NCI-H748 (cell line): ENCODE measurements at regions not wholly inside any gene's neighbourhood (a gene's known extent, or its start where the extent isn't known, plus 50 kb on each side); places are given as distances from the start of the nearest gene placed in this dataset.

Experiments used
- DNase-seq: peaks from one replicate; lab custom pipeline; 2025; ENCODE audit not compliant: unreplicated experiment; lab: John Stamatoyannopoulos, UW

DNA sequence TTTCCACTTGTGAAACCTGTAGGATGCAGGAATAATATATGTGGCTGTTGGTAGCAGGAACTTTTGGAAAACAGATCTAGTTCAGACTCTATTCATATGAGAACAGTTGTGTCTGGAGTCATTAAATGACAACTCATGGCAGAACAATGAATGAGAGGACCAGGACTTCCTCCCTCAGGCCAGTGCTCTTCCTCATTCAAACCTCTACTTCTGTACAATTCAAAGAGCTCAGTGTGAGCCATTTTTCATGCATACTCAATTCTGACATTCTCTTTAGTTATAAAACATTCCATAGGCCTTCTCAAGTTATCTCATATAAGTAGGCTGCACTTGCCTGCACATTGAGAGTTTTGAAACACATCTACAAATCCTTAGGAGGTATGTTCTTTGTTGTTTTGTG is 1526.6 kb upstream of the FLRT2 start:
- no peak for DNase-seq

DNA sequence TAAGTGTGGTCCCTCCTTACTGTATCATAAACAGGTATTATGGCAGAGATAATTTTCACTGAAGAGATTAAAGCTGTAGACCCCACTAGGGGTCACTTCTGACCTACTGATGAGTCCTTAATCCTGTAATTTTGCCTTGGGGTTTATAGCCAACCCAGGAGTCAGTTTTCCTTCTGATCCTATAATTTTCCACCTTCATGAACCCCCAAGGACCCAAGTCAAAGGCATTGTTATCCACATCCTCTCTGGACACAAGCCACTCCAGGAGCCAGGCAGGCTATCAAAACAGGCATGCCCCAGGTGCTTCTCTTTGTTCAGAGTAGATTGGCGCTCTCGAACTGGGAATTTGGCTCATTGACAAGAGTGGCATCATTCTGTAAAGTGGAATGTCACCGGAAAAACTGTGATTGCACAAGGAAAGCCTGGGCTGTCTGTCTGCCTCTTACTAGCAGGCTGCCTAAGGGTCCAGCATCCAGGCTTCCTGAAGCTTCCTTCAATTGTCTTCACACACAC is 1523.2 kb upstream of the FLRT2 start:
- DNase-seq, result peak; percentile 99

DNA sequence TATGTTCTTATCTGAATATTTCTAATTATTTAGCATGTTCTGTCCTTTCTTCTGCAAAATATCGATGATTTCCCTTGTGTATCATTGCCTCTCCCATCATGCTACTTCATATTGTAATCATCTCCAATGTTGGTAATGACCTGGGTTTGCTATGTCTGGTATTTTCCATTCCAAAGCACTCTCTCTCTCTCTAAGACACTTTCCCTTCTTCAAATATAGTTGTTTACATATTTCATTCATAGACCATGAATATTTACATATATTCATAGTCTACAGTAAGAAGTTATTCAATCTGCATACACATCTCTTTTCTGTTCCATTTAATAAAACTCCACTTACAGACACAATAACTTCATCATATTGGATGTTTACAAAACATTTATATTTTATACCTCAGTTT is 1516.5 kb upstream of the FLRT2 start:
- DNase-seq, result no peak

DNA sequence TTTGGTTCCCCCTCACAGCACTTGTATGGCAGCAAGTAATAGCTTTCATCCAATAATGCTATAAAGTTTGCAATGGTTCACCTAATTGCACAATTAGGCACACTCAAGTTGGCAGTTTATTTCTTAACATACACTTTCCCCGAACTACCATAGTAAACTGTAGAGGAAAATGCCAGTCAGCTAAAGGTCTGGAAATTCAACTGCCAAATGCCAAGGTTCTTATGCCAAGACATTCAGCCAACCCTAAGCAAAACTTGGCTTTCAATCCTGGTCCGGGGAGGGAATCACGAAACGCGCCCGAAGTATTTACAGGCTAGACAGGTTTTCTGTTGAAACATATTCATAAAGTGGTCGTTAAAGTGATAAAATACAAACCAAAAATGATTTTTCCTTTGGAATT is 1512.4 kb upstream of the FLRT2 start:
- no peak for DNase-seq

DNA sequence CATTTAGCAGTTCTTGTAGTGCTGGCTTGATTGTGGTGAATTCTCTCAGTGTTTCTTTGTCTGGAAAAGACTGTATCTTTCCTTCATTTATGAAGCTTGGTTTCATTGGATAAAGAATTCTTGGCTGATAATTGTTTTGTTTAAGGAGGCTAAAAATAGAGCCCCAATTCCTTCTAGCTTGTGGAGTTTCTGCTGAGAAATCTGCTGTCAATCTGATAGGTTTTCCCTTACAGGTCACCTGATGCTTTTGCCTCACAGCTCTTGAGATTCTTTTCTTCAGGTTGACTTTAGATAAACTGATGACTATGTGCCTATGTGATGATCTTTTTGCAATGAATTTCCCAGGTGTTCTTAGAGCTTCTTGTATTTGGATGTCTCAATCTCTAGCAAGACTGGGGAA is 1508.5 kb upstream of the FLRT2 start:
- no peak for DNase-seq

DNA sequence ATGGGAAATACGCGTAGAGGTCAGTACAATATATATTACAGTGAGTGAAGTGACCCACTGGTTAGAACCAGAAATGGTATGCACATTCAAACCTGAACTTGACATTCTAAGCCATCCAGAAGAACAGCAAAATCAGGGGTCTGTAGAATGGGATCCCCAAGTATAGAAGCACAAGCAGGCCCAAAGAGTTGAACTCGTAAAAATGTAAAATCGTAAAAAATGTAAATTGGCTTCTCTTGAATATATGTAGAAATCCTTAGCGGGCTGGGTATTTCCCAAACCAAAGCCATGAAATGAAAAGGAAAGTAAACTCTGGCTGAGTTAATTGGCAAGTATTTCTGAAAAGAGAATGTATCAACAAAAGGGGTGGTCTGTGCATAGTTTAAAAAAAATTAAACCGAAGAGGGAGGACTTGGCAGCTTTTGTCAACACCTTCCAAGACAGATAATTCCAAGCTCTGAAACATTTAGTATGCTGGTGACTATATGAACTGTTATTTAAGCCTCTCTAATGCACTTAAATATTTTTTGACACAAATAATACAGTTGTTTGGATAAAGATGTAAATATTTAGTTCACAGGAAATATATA is 1505.6 kb upstream of the FLRT2 start:
- no peak for DNase-seq

GRCh38 chr14:84025106-84026012 is 1504.6 kb upstream of the FLRT2 start:
- DNase-seq, result peak; percentile 23

DNA sequence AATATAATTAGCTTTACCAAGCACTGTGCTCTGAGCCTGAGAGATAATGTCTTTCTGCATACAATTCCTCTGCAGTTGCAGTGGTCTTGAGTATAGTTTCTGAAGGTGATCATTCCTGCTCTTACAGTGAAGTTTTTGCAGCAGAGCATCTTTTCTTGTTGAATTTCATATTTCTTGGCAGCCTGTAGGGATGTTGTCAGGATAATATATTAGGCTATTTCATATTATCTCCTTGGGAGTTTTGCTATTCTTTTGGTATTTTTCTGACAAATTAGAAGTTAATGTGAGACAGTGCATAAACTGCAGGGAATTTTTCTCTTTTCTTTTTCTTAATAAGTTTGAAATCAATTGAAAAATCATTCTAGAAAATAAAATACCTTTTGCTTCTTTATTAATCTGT is 1502.6 kb upstream of the FLRT2 start:
- DNase-seq, result no peak

DNA sequence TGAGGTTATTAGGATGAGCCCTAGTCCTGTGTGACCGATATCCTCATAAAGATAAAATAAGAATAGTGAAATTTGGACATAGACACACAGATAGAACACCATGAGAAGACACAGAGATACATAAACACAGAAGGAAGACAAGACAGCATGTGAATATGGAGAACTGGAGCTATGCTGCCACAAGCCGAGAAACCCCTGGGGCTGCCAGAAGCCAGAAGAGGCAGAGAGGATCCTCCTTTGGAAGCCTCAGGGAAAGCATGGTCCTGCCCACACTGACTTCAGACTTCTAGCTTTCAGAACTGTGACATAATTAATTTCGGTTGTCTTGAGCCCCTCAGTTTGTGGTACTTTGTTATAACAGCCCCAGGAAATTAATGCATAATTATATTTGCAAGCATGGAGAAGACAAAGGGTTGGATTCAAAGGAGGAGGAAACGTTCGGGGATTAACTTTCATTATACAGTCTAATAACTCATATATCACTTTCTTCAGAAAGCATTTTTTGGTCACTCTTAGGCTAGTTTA is 1501.8 kb upstream of the FLRT2 start:
- peak; percentile 31 for DNase-seq

DNA sequence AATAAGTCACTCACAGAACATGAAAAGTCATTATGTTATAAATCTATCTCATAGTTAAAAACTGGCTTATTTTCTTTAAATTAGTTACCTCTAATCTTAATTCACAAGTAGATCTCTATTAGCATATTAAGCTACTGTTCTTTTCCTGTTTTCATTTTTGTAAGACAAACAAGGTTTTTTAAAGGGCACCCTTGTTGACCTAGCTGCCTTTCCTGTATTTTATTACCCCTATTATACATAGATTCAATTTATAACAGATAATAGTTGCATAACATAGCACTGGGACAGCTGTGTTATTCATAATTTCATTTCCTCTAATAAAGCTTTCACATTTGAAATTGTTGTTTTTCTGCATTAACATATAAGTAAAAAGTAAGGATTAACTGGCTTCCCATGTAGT is 1500.7 kb upstream of the FLRT2 start:
- peak; percentile 26 for DNase-seq

- no peak for DNase-seq
Observed at GRCh38 chr14:84029720-84030119, 1500.2 kb upstream of the FLRT2 start.

DNA sequence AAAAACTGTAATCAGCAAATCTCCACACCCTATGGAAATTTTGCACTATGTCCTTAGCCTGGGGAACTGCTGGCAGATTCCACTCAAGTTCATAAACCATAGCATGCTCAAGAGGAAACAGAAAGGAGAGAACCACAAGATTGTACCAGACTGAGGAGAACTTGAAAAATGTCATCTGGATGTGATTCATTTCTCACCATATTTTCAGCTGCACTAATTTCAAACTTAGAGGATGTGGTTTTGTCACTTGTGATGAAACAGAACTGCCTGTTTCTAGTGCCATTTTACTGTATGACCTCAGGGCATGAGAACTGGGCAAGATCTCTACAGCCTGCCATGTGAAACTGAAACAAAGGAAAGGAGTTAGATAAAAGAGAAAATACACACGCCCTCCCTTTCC is 1493.1 kb upstream of the FLRT2 start:
- DNase-seq, result no peak

- no peak for DNase-seq
Observed at GRCh38 chr14:84037593-84037992, 1492.4 kb upstream of the FLRT2 start.

DNA sequence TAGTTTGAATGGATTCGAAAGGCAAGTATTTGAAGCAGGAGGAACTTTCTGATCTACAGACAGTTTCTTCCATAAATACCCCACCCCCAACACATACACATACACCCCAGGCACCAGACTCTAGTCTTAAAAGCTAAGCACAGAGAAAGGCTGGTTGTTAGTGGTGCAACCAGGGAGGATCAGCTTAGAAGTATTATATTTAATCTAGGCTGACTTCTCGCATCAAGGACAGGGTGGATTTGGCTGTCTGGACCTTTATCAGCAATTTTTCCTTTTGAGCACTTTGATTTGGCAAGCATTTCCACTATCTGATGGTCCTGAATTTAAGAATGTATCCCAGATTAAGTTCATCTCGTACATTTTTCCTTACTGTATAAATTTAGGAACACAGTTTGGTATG is 1489.8 kb upstream of the FLRT2 start:
- no peak for DNase-seq

DNA sequence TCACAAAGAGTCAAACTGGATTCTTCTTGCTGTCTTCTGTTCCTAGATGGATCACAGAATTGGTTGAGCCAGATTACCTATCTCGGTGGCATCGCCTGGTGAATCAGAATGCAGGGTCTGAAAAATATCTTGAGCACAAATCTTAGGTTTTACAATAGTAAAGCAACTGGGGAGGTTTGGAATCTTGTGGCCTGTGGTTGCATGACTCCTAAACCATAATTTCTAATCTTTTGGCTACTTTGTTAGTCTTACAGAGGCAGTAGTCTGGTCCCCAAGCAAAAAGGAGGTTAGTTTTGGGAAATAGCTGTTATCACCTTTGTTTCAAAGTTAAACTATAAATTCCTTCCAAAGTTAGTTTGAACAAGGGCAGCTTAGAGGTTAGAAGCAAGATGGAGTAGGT is 1488.5 kb upstream of the FLRT2 start:
- DNase-seq, result no peak

- DNase-seq, result peak; percentile 78
Observed at GRCh38 chr14:84042992-84043391, 1487.0 kb upstream of the FLRT2 start.

DNA sequence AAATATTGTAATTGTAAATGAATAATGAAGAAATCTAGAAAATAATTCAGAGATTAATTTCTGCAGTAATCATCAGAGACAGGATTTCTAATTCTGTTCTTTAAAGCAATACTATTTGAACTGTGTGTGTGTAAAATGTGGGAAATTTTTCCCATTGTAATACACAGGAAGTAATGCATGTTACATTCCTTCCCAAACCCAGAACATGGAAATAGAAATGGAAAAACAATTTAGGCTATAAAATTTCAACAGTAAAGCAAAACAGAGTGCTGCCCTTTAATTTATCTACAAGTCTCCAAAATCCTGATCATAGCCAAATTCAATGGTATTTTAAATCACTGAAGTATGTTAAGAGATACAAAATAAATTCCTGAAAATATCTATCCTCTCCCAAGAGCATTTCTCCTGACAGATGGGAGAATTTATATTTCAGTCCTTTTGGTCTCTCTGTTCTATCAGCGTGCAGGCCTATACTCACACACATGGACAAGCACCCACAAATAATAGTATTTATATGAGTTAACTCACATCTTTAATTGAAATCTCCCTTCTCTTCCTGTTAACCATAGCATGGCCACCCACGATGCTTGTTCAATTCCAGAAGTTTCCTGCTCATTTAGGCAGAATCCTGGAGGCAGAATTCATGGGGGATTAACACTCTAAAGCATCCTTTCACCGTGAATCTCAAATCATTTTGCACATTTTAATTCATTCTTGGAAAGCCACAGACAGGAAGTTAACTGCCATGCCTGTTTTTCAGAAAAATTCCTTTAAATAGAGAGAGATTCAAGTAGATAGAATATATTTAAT is 1465.4 kb upstream of the FLRT2 start:
- no peak for DNase-seq

- DNase-seq, result no peak
Observed at GRCh38 chr14:84065811-84066210, 1464.1 kb upstream of the FLRT2 start.

GRCh38 chr14:84068288-84068687 is 1461.7 kb upstream of the FLRT2 start:
- no peak for DNase-seq

- no peak for DNase-seq
Observed at GRCh38 chr14:84071061-84071460, 1458.9 kb upstream of the FLRT2 start.

GRCh38 chr14:84074626-84075025 is 1455.3 kb upstream of the FLRT2 start:
- no peak for DNase-seq
